ENCODE measurements at regions not wholly inside any gene's neighbourhood (a gene's known extent, or its start where the extent isn't known, plus 50 kb on each side); places are given as distances from the start of the nearest gene placed in this dataset.

DNA sequence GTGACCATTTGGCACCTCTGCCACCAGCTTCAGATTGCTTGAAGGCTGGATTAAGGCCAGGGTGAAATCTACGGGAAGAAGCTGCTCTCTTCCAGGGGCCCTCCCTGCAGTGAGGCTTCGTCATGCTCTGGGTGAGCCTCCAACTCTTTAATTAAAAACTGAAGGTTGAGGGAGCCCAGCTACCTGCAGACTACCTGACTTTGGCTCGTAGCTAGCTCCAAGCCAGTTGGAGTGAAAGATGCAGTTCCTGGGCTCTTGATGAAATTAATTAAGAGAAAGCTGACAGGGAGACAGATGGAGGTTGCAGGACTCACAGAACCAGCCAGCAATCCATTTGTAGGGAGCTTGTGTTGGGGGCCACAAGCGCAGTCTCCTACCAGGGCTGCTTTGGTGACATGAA, 168.5 kb upstream of the SFSWAP start:
- DNase-seq, result no peak
- Histone ChIP-seq H3K27ac (ENCODE audit: low read depth in 1 of 3, low read length in 2 of 3) (no peak overlapping the region), H3K36me3 (ENCODE audit: control insufficient read depth in 3 of 3, insufficient read depth in 2 of 3, low read depth in 1 of 3, low read length in 3 of 3) (no peaks in the 10 kb centered on the region), H3K27me3 (ENCODE audit: control insufficient read depth in 3 of 3, insufficient read depth in 3 of 3, low read length in 3 of 3) (no peaks in the 10 kb centered on the region), H3K4me3 (ENCODE audit: low read depth in 1 of 3, low read length in 3 of 3) (no peak overlapping the region), H3K9me3 (ENCODE audit: control insufficient read depth in 2 of 2, insufficient read depth in 1 of 2, low read depth in 1 of 2, low read length in 1 of 2) (peaks cover 0 to 5% of the 10 kb centered on the region in 2 donors), H3K4me1 (ENCODE audit: control insufficient read depth in 3 of 3, insufficient read depth in 2 of 3, low read depth in 1 of 3, low read length in 2 of 3) (no peaks in the 10 kb centered on the region)
- WGBS, 3 donors, result 73 to 81% (median 80%) methylated on average over 4 of the region's 4 CpGs
- no peak for FAIRE-seq

DNA sequence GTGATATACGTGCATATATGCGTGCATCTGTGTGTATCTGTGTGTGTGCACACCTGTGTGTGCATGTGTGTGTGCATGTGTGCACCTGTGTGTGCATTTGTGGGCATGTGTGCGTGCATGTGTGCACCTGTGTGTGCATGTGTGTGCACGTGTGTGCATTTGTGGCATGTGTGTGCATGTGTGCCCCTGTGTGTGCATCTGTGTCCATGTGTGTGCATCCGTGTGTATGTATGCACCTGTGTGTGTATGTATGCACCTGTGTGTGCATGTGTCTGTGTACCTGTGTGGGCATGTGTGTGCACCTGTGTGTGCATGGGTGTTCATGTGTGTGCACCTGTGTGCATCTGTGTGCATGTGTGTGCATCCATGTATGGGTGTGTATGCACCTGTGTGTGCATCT, 167.8 kb upstream of the SFSWAP start:
- FAIRE-seq, result no peak
- peaks cover 0 to 5% of the 10 kb centered on the region in 2 donors for H3K9me3 ChIP-seq (ENCODE audit: control insufficient read depth in 2 of 2, insufficient read depth in 1 of 2, low read depth in 1 of 2, low read length in 1 of 2)
- WGBS, 3 donors, result 85 to 90% (median 86%) methylated on average over 5 of the region's 5 CpGs

DNA sequence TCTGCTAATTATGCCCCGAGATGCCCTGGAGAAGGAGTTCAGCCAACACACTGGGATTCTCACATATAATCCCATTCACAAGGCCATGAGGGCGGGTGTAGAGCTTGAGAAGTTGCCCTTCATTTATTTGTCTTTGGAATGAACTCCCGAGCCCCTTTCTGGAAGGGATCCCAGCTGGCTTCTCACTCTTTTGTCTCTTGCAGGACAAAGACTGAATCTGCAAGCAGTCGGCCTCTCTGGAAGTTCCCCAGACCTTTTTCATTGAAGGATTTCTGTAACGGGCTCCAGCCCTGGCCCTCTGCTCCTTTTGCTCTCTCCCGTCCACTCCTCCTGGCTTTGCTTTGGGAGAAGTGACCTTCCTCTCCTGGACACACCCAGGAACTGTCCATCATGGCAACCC, 163.3 kb upstream of the SFSWAP start:
- 58 to 60% (median 58%) methylated on average over 6 of the region's 6 CpGs for whole genome bisulfite sequencing, 3 donors
- FAIRE-seq, result no peak

More for the DNA sequence above, 167.8 kb upstream of the SFSWAP start:
- no peak overlapping the region for H3K27ac ChIP-seq (ENCODE audit: low read depth in 1 of 3, low read length in 2 of 3)
- no peaks in the 10 kb centered on the region for H3K4me1 ChIP-seq (ENCODE audit: control insufficient read depth in 3 of 3, insufficient read depth in 2 of 3, low read depth in 1 of 3, low read length in 2 of 3)
- no peaks in the 10 kb centered on the region for H3K27me3 ChIP-seq (ENCODE audit: control insufficient read depth in 3 of 3, insufficient read depth in 3 of 3, low read length in 3 of 3)
- no peaks in the 10 kb centered on the region for H3K36me3 ChIP-seq (ENCODE audit: control insufficient read depth in 3 of 3, insufficient read depth in 2 of 3, low read depth in 1 of 3, low read length in 3 of 3)
- H3K4me3 ChIP-seq (ENCODE audit: low read depth in 1 of 3, low read length in 3 of 3), result no peak overlapping the region
- no peak for DNase-seq

DNA sequence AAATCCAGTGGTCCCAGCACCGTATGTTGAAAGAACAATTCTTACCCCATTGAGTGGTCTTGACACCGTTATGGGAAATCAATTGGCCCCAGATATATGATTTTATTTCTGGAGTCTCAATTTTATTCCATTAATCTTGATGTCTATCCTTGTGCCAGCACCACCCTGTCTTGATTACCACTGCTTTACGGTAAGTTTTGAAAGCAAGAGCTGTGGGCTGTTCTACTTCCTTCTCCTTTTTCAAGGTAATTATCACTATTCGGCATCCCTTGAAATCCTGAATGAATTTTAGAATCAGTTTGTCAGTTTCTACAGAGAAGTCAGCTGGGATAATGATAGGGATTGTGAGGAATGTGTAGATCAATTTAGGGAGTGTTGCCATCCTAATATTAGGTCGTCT, 160.8 kb upstream of the SFSWAP start:
- no peaks in the 10 kb centered on the region for H3K36me3 ChIP-seq (ENCODE audit: control insufficient read depth in 3 of 3, insufficient read depth in 2 of 3, low read depth in 1 of 3, low read length in 3 of 3)
- FAIRE-seq (no peak), DNase-seq (no peak)
- H3K4me3 ChIP-seq (ENCODE audit: low read depth in 1 of 3, low read length in 3 of 3), result no peak overlapping the region
- no peak overlapping the region for H3K27ac ChIP-seq (ENCODE audit: low read depth in 1 of 3, low read length in 2 of 3)
- H3K9me3 ChIP-seq (ENCODE audit: control insufficient read depth in 2 of 2, insufficient read depth in 1 of 2, low read depth in 1 of 2, low read length in 1 of 2), result no peaks in the 10 kb centered on the region
- no peaks in the 10 kb centered on the region for H3K4me1 ChIP-seq (ENCODE audit: control insufficient read depth in 3 of 3, insufficient read depth in 2 of 3, low read depth in 1 of 3, low read length in 2 of 3)
- H3K27me3 ChIP-seq (ENCODE audit: control insufficient read depth in 3 of 3, insufficient read depth in 3 of 3, low read length in 3 of 3), result no peaks in the 10 kb centered on the region
- 65 to 73% (median 66%) methylated on average over 5 of the region's 5 CpGs for WGBS, 3 donors

More for the DNA sequence above, 163.3 kb upstream of the SFSWAP start:
- Histone ChIP-seq H3K36me3 (ENCODE audit: control insufficient read depth in 3 of 3, insufficient read depth in 2 of 3, low read depth in 1 of 3, low read length in 3 of 3) (no peaks in the 10 kb centered on the region), H3K27me3 (ENCODE audit: control insufficient read depth in 3 of 3, insufficient read depth in 3 of 3, low read length in 3 of 3) (no peaks in the 10 kb centered on the region), H3K4me3 (ENCODE audit: low read depth in 1 of 3, low read length in 3 of 3) (no peak overlapping the region), H3K4me1 (ENCODE audit: control insufficient read depth in 3 of 3, insufficient read depth in 2 of 3, low read depth in 1 of 3, low read length in 2 of 3) (no peaks in the 10 kb centered on the region), H3K9me3 (ENCODE audit: control insufficient read depth in 2 of 2, insufficient read depth in 1 of 2, low read depth in 1 of 2, low read length in 1 of 2) (peaks cover 0 to 2% of the 10 kb centered on the region in 2 donors), H3K27ac (ENCODE audit: low read depth in 1 of 3, low read length in 2 of 3) (no peak overlapping the region)
- no peak for DNase-seq

DNA sequence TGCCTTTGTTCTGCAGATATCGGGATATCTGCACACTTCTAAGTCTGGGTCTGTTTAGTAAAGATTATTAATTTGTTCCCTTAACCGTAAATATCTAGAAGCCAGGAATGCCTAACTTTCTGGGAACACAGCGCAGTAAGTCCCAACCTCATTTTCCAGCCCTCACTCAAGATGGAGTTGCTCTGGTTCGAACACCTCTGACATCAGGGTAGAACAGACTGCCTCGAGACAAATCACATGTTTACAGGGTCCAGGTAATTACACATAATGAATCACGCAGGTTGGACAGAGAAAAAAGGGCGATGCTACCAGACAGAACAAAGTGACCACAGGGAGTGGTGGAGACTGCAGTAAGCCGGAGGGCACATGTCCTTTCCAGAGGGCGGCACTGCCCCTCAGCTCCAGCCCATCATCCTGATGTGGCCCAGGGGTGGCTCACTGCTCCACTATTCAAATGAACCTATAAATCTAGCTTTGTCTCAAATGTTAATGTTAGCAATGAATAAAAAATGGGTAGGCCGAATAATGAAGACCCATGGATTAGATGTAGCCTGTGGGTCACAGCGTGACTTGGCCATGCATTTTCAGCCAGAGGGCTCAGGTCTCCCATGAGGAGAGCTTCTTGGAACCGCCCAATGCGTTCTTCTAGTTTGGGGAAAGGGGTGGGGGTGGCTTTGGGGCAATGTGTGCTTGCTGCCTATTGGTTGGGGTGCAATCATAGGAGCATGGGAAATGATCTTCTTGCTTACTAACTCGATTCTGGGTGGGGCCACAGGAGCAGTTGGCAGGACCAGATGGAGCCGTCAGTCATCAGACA, 159.0 kb upstream of the SFSWAP start:
- no peaks in the 10 kb centered on the region for H3K27me3 ChIP-seq (ENCODE audit: control insufficient read depth in 3 of 3, insufficient read depth in 3 of 3, low read length in 3 of 3)
- DNase-seq (no peak), FAIRE-seq (no peak)
- no peaks in the 10 kb centered on the region for H3K4me1 ChIP-seq (ENCODE audit: control insufficient read depth in 3 of 3, insufficient read depth in 2 of 3, low read depth in 1 of 3, low read length in 2 of 3)
- no peak overlapping the region for H3K27ac ChIP-seq (ENCODE audit: low read depth in 1 of 3, low read length in 2 of 3)
- H3K4me3 ChIP-seq (ENCODE audit: low read depth in 1 of 3, low read length in 3 of 3), result no peak overlapping the region
- WGBS, 3 donors, result 77 to 86% (median 78%) methylated on average over 15 of the region's 15 CpGs
- H3K9me3 ChIP-seq (ENCODE audit: control insufficient read depth in 2 of 2, insufficient read depth in 1 of 2, low read depth in 1 of 2, low read length in 1 of 2), result no peaks in the 10 kb centered on the region
- no peaks in the 10 kb centered on the region for H3K36me3 ChIP-seq (ENCODE audit: control insufficient read depth in 3 of 3, insufficient read depth in 2 of 3, low read depth in 1 of 3, low read length in 3 of 3)

DNA sequence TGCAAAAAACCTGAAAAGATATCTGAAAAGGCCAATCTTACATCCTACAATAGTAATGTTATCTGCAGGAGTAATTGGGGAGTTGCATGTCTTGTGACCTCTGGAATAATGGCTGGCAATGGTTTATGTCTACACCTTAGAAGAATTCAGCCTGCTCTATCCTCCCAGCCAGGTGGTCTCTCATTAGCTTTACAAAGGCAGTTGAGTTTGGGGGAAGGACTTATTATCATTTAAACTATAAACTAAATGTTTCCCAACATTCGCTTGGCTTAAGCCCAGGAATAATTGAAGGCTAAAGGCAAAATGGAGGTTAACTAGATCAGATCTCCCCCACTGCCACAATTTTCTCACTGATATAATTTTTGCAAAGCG, 158.4 kb upstream of the SFSWAP start:
- WGBS, 3 donors, result 79 to 90% (median 82%) methylated on average over 2 of the region's 2 CpGs
- no peaks in the 10 kb centered on the region for H3K27me3 ChIP-seq (ENCODE audit: control insufficient read depth in 3 of 3, insufficient read depth in 3 of 3, low read length in 3 of 3)
- DNase-seq, result no peak
- H3K27ac ChIP-seq (ENCODE audit: low read depth in 1 of 3, low read length in 2 of 3), result no peak overlapping the region
- H3K4me1 ChIP-seq (ENCODE audit: control insufficient read depth in 3 of 3, insufficient read depth in 2 of 3, low read depth in 1 of 3, low read length in 2 of 3), result no peaks in the 10 kb centered on the region
- H3K9me3 ChIP-seq (ENCODE audit: control insufficient read depth in 2 of 2, insufficient read depth in 1 of 2, low read depth in 1 of 2, low read length in 1 of 2), result no peaks in the 10 kb centered on the region
- no peaks in the 10 kb centered on the region for H3K36me3 ChIP-seq (ENCODE audit: control insufficient read depth in 3 of 3, insufficient read depth in 2 of 3, low read depth in 1 of 3, low read length in 3 of 3)
- no peak for FAIRE-seq
- no peak overlapping the region for H3K4me3 ChIP-seq (ENCODE audit: low read depth in 1 of 3, low read length in 3 of 3)

DNA sequence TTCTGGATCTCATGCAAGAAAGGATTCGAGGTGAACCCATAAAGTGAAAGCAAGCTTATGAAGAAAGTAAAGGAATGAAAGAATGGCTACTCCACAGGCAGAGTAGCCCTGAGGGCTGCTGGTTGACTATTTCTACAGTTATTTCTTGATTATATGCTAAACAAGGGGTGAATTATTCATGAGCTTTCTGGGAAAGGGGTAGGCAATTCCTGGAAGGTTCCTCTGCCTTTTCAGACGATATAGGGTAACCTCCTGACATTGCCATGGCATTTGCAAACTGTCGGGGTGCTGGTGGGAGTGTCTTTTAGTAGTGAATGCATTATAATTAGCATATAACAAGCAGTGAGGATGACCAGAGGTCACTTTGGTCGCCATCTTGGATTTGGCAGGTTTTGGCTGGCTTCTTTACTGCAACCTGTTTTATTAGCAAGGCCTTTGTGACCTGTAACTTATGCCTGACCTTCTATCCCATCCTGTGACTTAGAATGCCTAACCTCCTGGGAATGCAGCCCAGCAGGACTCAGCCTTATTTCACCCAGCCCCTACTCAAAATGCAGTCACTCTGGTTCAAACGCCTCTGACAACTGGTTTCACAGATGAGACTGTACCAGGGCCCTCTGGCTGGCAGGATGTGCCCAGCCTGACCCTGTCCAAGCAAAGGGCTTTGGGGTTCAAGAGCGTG, 157.7 kb upstream of the SFSWAP start:
- no peak for FAIRE-seq
- no peak overlapping the region for H3K4me3 ChIP-seq (ENCODE audit: low read depth in 1 of 3, low read length in 3 of 3)
- no peaks in the 10 kb centered on the region for H3K4me1 ChIP-seq (ENCODE audit: control insufficient read depth in 3 of 3, insufficient read depth in 2 of 3, low read depth in 1 of 3, low read length in 2 of 3)
- 60 to 79% (median 62%) methylated on average over 6 of the region's 6 CpGs for WGBS, 3 donors
- no peaks in the 10 kb centered on the region for H3K27me3 ChIP-seq (ENCODE audit: control insufficient read depth in 3 of 3, insufficient read depth in 3 of 3, low read length in 3 of 3)
- H3K9me3 ChIP-seq (ENCODE audit: control insufficient read depth in 2 of 2, insufficient read depth in 1 of 2, low read depth in 1 of 2, low read length in 1 of 2), result no peaks in the 10 kb centered on the region
- H3K27ac ChIP-seq (ENCODE audit: low read depth in 1 of 3, low read length in 2 of 3), result no peak overlapping the region
- no peaks in the 10 kb centered on the region for H3K36me3 ChIP-seq (ENCODE audit: control insufficient read depth in 3 of 3, insufficient read depth in 2 of 3, low read depth in 1 of 3, low read length in 3 of 3)
- no peak for DNase-seq

DNA sequence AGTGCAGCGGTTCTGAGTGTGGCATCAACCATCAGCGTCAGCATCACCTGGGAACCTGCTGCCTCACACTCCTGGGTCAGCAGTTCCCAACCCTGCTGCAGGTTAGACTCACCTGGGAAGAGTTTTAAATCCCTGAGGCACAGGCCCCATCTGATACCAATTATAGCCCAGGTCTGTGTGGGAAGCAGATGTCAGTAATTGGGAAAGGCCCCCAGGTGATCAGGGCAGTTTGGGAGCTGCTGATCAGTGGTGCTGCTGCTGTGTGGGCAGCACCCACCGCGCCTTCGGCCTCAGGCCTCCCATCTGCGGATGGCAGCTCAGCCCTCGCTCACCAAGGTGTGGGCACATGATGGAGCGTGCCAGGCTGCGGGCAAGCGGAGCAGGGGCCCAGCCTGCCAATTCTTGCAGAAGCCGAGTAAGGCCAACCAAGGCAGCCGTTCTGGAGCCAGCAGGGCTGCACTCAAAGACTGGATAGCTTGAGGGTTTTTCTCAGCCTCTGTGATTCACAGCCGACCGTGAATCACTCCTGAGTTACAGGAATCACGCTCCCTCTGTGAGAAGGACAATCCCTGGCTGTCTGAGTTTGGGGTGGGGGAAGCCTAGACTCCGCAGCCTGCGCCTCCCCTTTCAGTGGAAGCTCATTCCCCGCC, 155.6 kb upstream of the SFSWAP start:
- no peak overlapping the region for H3K27ac ChIP-seq (ENCODE audit: low read depth in 1 of 3, low read length in 2 of 3)
- H3K36me3 ChIP-seq (ENCODE audit: control insufficient read depth in 3 of 3, insufficient read depth in 2 of 3, low read depth in 1 of 3, low read length in 3 of 3), result no peaks in the 10 kb centered on the region
- FAIRE-seq (no peak), DNase-seq (no peak)
- H3K4me3 ChIP-seq (ENCODE audit: low read depth in 1 of 3, low read length in 3 of 3), result no peak overlapping the region
- no peaks in the 10 kb centered on the region for H3K9me3 ChIP-seq (ENCODE audit: control insufficient read depth in 2 of 2, insufficient read depth in 1 of 2, low read depth in 1 of 2, low read length in 1 of 2)
- WGBS, 3 donors, result 80 to 89% (median 86%) methylated on average over 17 to 18 of the region's 18 CpGs
- H3K4me1 ChIP-seq (ENCODE audit: control insufficient read depth in 3 of 3, insufficient read depth in 2 of 3, low read depth in 1 of 3, low read length in 2 of 3), result no peaks in the 10 kb centered on the region
- H3K27me3 ChIP-seq (ENCODE audit: control insufficient read depth in 3 of 3, insufficient read depth in 3 of 3, low read length in 3 of 3), result no peaks in the 10 kb centered on the region
